HCT116 (cell line): ENCODE measurements at regions not wholly inside any gene's neighbourhood (a gene's known extent, or its start where the extent isn't known, plus 50 kb on each side); places are given as distances from the start of the nearest gene placed in this dataset.

ENCODE experiments used
- ATAC-seq: fragments of 200-7000 bp; cut with Tn5 transposase; 2 replicates; pipeline ENCODE4 v1.9.1; 2020; ENCODE audit warnings: mild to moderate bottlenecking, moderate library complexity
- BruUV-seq: library from RNA; stranded (reverse); fragments of 400-500 nt; replicated peaks from 2 replicates; lab custom pipeline; 2021; lab: Mats Ljungman, UMichigan
- CTCF ChIA-PET: fragments of 300-600 bp; sonication (Branson Sonifier 250); formaldehyde crosslinking; loops from one replicate; lab custom pipeline; 2021; ENCODE audit warnings: antibody characterized with exemption; lab: Charles Lee
- POLR2A ChIA-PET: fragments of 300-600, 350-600 bp; sonication (Branson Sonifier 250); formaldehyde crosslinking; loops from one replicate; lab custom pipeline; 2021; ENCODE audit warnings: antibody characterized with exemption; lab: Charles Lee
- RAD21 ChIA-PET, 2 experiments: fragments of 300-600 bp; sonication (Branson Sonifier 250); formaldehyde crosslinking; loops; one replicate each; lab custom pipeline; 2023; ENCODE audit warnings: low total read pairs in 2 of 2; ENCODE audit not compliant: uncharacterized antibody in 2 of 2, unreplicated experiment in 2 of 2, low non-redundant PET in 1 of 2; lab: Charles Lee
- DNase-seq: peaks from one replicate; pipeline ENCODE4 v3.0.0-alpha.2; 2010; ENCODE audit warnings: low read depth, low spot score
- H2AFZ ChIP-seq: fragments of 200-600 bp; shearing (Covaris generic), sonication (generic); 2 replicates; pipeline ENCODE4 v1.6.1; 2017; ENCODE audit warnings: low read depth, mixed run types, mixed read lengths, antibody characterized with exemption, low read length; ENCODE audit not compliant: poor library complexity, severe bottlenecking
- H3K27ac ChIP-seq: 2 replicates; pipeline ENCODE4 v1.5.1; 2012; ENCODE audit warnings: low read depth, low read length
- H3K27me3 ChIP-seq: fragments of 200-600 bp; sonication (generic); 2 replicates; pipeline ENCODE4 v1.6.1; 2016; ENCODE audit warnings: mixed run types, low read length, mixed read lengths; ENCODE audit not compliant: insufficient read depth
- H3K36me3 ChIP-seq, 2 experiments: fragments of 200-500 bp in 1 of 2; fragments of 200-600 bp in 1 of 2; sonication (Bioruptor generic) in 1 of 2; sonication (generic) in 1 of 2; 2 replicates each; pipeline versions ENCODE4 v1.5.1 to v1.6.1; 2014 to 2016; ENCODE audit warnings: low read length in 2 of 2, inconsistent platforms in 1 of 2, mixed read lengths in 1 of 2, mixed run types in 1 of 2; ENCODE audit not compliant: insufficient read depth in 2 of 2, control insufficient read depth in 1 of 2
- H3K4me1 ChIP-seq, 2 experiments: fragments of 200-600 bp in 1 of 2; sonication (generic) in 1 of 2; 2 replicates each; pipeline versions ENCODE4 v1.5.1 to v1.6.1; 2012 to 2017; ENCODE audit warnings: low read length in 2 of 2, inconsistent platforms in 1 of 2, mild to moderate bottlenecking in 1 of 2, mixed read lengths in 1 of 2, mixed run types in 1 of 2, moderate library complexity in 1 of 2; ENCODE audit not compliant: insufficient read depth in 2 of 2, control insufficient read depth in 1 of 2
- H3K4me2 ChIP-seq: fragments of 200-600 bp; sonication (generic); 2 replicates; pipeline ENCODE4 v1.6.1; 2017; ENCODE audit warnings: mixed run types, low read length, mixed read lengths
- H3K4me3 ChIP-seq, 2 experiments: fragments of 200-600 bp in 1 of 2; sonication (generic) in 1 of 2; replicated peaks in 1 of 2; 2 replicates each; pipeline ENCODE4 v1.5.1; 2011 to 2016; ENCODE audit warnings: low read length in 2 of 2, control low read depth in 1 of 2, low read depth in 1 of 2, mild to moderate bottlenecking in 1 of 2, mixed read lengths in 1 of 2, mixed run types in 1 of 2
- H3K79me2 ChIP-seq: fragments of 200-600 bp; sonication (generic); 2 replicates; pipeline ENCODE4 v1.6.1; 2017; ENCODE audit warnings: mild to moderate bottlenecking, mixed run types, low read length, moderate library complexity, mixed read lengths; ENCODE audit not compliant: insufficient read depth
- H3K9ac ChIP-seq: fragments of 200-600 bp; sonication (generic); 2 replicates; pipeline ENCODE4 v1.6.1; 2016; ENCODE audit warnings: low read length, mixed read lengths
- H3K9me2 ChIP-seq: fragments of 200-600 bp; sonication (generic), shearing (Covaris generic); 2 replicates; pipeline ENCODE4 v1.6.1; 2017; ENCODE audit warnings: mixed run types, mild to moderate bottlenecking, moderate library complexity; ENCODE audit not compliant: insufficient read depth
- H3K9me3 ChIP-seq, 2 experiments: fragments of 200-500 bp in 1 of 2; fragments of 200-600 bp in 1 of 2; sonication (Bioruptor generic) in 1 of 2; sonication (generic) in 1 of 2; 2 replicates each; pipeline ENCODE4 v1.6.1; 2014 to 2017; ENCODE audit warnings: low read length in 2 of 2, mixed read lengths in 2 of 2, inconsistent platforms in 1 of 2, low read depth in 1 of 2, mild to moderate bottlenecking in 1 of 2, mixed run types in 1 of 2, moderate library complexity in 1 of 2; ENCODE audit not compliant: control insufficient read depth in 1 of 2, insufficient read depth in 1 of 2
- H4K20me1 ChIP-seq: fragments of 200-600 bp; sonication (generic), shearing (Covaris generic); 2 replicates; pipeline ENCODE4 v1.6.1; 2017; ENCODE audit warnings: mixed run types, mild to moderate bottlenecking, moderate library complexity; ENCODE audit not compliant: insufficient read depth
- EGR1 ChIP-seq: IDR thresholded peaks from 2 replicates; pipeline ENCODE4 v1.6.1; 2012; ENCODE audit warnings: low read depth
- ELF1 ChIP-seq: IDR thresholded peaks from 2 replicates; pipeline ENCODE4 v1.6.1; 2012; ENCODE audit warnings: low read depth, borderline replicate concordance
- FOSL1 ChIP-seq: IDR thresholded peaks from 2 replicates; pipeline ENCODE4 v1.6.1; 2012; ENCODE audit warnings: low read depth
- JUND ChIP-seq: IDR thresholded peaks from 2 replicates; pipeline ENCODE4 v1.6.1; 2012
- MAX ChIP-seq: IDR thresholded peaks from 2 replicates; pipeline ENCODE4 v1.6.1; 2012
- POLR2A ChIP-seq: IDR thresholded peaks from 2 replicates; pipeline ENCODE4 v1.7.0; 2011; ENCODE audit warnings: borderline replicate concordance; ENCODE audit not compliant: insufficient read depth, insufficient read length; ENCODE audit errors: extremely low read depth
- POLR2AphosphoS5 ChIP-seq: IDR thresholded peaks from 2 replicates; pipeline ENCODE4 v1.6.1; 2011; ENCODE audit warnings: mild to moderate bottlenecking, low read depth, low read length, moderate library complexity
- RAD21 ChIP-seq: IDR thresholded peaks from 2 replicates; pipeline ENCODE4 v1.6.1; 2012; ENCODE audit warnings: low read depth, mild to moderate bottlenecking
- REST ChIP-seq: IDR thresholded peaks from 2 replicates; pipeline ENCODE4 v1.6.1; 2012; ENCODE audit warnings: low read depth
- SIN3A ChIP-seq: IDR thresholded peaks from 2 replicates; pipeline ENCODE4 v1.6.1; 2012; ENCODE audit warnings: low read depth
- SP1 ChIP-seq: IDR thresholded peaks from 2 replicates; pipeline ENCODE4 v1.6.1; 2012; ENCODE audit warnings: low read depth
- SRF ChIP-seq: IDR thresholded peaks from 2 replicates; pipeline ENCODE4 v1.6.1; 2012; ENCODE audit warnings: low read depth
- TCF7L2 ChIP-seq: IDR thresholded peaks from 2 replicates; pipeline ENCODE4 v1.7.0; 2011; ENCODE audit warnings: borderline replicate concordance, inconsistent platforms; ENCODE audit not compliant: insufficient read depth, insufficient read length; ENCODE audit errors: extremely low read depth
- ZBTB33 ChIP-seq: IDR thresholded peaks from 2 replicates; pipeline ENCODE4 v1.6.1; 2011; ENCODE audit warnings: mild to moderate bottlenecking, low read length, moderate library complexity; ENCODE audit not compliant: insufficient replicate concordance; ENCODE audit errors: extremely low read depth
- intact Hi-C: fragments of 100-400 bp; cut with micrococcal nuclease; formaldehyde crosslinking; loops from 2 replicates; pipeline ENCODE4 v1.10.0; 2022
- TF ChIP-seq, protein P1 (sequence below), 3 experiments: fragments of 200-600 bp in 1 of 3; sonication (generic) in 1 of 3; IDR thresholded peaks in 2 of 3; conservative IDR thresholded peaks in 1 of 3; 2 replicates each; pipeline ENCODE4 v1.5.1; 2012 to 2017; ENCODE audit warnings: low read depth in 2 of 3, low read length in 2 of 3, antibody characterized with exemption in 1 of 3, borderline replicate concordance in 1 of 3, control low read depth in 1 of 3, mild to moderate bottlenecking in 1 of 3, mixed read lengths in 1 of 3, mixed run types in 1 of 3, moderate library complexity in 1 of 3; ENCODE audit not compliant: insufficient read depth in 1 of 3

DNA sequence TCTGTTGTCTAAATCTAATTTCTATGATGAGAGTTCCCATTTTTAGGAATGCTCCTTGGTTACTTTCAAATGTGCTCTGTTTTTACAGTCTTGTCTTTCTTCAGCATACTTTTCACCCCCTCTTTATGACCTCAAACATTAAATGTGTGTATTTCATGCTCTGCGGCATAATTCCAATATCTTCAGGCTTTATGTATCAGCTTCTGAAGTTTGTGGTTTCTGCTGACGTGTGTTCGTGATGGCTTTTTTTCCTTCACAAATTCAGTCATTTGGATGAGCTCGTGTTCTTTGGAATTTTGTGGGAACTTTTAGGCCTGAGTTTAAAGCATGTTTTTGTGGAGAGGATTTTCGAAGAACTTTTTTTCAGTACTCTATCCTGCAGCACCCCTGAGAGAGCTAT, 97.7 kb upstream of the CHRNA7 start:
- TF ChIP-seq FOSL1 (no peak), MAX (no peak), ZBTB33 (no peak), ELF1 (no peak), POLR2AphosphoS5 (no peak), REST (no peak), SP1 (no peak), TCF7L2 (no peak), SRF (no peak), SIN3A (no peak), RAD21 (no peak), POLR2A (no peak), EGR1 (no peak), JUND (no peak)
- TF ChIP-seq, protein P1, sequence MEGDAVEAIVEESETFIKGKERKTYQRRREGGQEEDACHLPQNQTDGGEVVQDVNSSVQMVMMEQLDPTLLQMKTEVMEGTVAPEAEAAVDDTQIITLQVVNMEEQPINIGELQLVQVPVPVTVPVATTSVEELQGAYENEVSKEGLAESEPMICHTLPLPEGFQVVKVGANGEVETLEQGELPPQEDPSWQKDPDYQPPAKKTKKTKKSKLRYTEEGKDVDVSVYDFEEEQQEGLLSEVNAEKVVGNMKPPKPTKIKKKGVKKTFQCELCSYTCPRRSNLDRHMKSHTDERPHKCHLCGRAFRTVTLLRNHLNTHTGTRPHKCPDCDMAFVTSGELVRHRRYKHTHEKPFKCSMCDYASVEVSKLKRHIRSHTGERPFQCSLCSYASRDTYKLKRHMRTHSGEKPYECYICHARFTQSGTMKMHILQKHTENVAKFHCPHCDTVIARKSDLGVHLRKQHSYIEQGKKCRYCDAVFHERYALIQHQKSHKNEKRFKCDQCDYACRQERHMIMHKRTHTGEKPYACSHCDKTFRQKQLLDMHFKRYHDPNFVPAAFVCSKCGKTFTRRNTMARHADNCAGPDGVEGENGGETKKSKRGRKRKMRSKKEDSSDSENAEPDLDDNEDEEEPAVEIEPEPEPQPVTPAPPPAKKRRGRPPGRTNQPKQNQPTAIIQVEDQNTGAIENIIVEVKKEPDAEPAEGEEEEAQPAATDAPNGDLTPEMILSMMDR (IDR thresholded peaks at IDR 0.05 in 2 of 3, conservative IDR thresholded peaks at IDR 0.05 in 1 of 3; ENCODE audit: borderline replicate concordance in 1 of 3, insufficient read depth in 1 of 3, low read depth in 2 of 3, low read length in 2 of 3): no peak
- Histone ChIP-seq H3K9ac (no peak overlapping the region), H3K4me1 (no peaks in the 10 kb centered on the region), H4K20me1 (no peaks in the 10 kb centered on the region), H3K9me2 (no peaks in the 10 kb centered on the region), H3K36me3 (no peaks in the 10 kb centered on the region), H3K4me3 (no peak overlapping the region), H2AFZ (no peak overlapping the region), H3K79me2 (no peaks in the 10 kb centered on the region), H3K9me3 (no peaks in the 10 kb centered on the region), H3K27ac (no peak overlapping the region), H3K4me2 (no peak overlapping the region), H3K27me3 (peaks cover 16% of the 10 kb centered on the region; the same call in 1 of the 2 replicates)
- ChIA-PET RAD21 (no interaction called here), CTCF (no interaction called here), POLR2A (no interaction called here)
- ATAC-seq: no peak
- intact Hi-C loops: loop anchor here (10.0 kb wide), 1 partner anchor 388 kb away; no protein-coding TSS in a partner anchor
- DNase-seq: no peak
- no TSS peak for BruUV-seq
